Loucy (cell line): ENCODE measurements at regions not wholly inside any gene's neighbourhood (a gene's known extent, or its start where the extent isn't known, plus 50 kb on each side); places are given as distances from the start of the nearest gene placed in this dataset.

ENCODE experiments used
- H2AFZ ChIP-seq: fragments of 200-600 bp; sonication (generic); 2 replicates; pipeline ENCODE4 v1.6.0; 2016; ENCODE audit warnings: antibody characterized with exemption, mild to moderate bottlenecking, low read length, moderate library complexity
- H3F3A ChIP-seq: fragments of 200-600 bp; 2 replicates; pipeline ENCODE4 v1.6.0; 2016; ENCODE audit warnings: antibody characterized with exemption, low read depth, mild to moderate bottlenecking
- H3K27me3 ChIP-seq: fragments of 200-600 bp; sonication (generic); 2 replicates; pipeline ENCODE4 v1.6.1; 2014; ENCODE audit warnings: low read length, mild to moderate bottlenecking; ENCODE audit not compliant: insufficient read depth, poor library complexity, severe bottlenecking
- H3K36me3 ChIP-seq: fragments of 200-600 bp; sonication (generic); 2 replicates; pipeline ENCODE4 v1.6.1; 2016; ENCODE audit warnings: low read length; ENCODE audit not compliant: insufficient read depth
- H3K4me1 ChIP-seq: fragments of 200-600 bp; sonication (generic); 2 replicates; pipeline ENCODE4 v1.5.1; 2014; ENCODE audit warnings: low read length, mild to moderate bottlenecking; ENCODE audit not compliant: insufficient read depth, poor library complexity, severe bottlenecking
- H3K4me2 ChIP-seq: fragments of 200-600 bp; sonication (generic); 2 replicates; pipeline ENCODE4 v1.6.0; 2014; ENCODE audit warnings: antibody characterized with exemption, low read length, low read depth, mild to moderate bottlenecking; ENCODE audit not compliant: poor library complexity, severe bottlenecking
- H3K4me3 ChIP-seq: fragments of 200-600 bp; sonication (generic); 2 replicates; pipeline ENCODE4 v1.5.1; 2014; ENCODE audit warnings: low read length, mild to moderate bottlenecking, mixed read lengths; ENCODE audit not compliant: poor library complexity, severe bottlenecking
- H3K79me2 ChIP-seq: fragments of 200-600 bp; sonication (generic); 2 replicates; pipeline ENCODE4 v1.6.1; 2014; ENCODE audit warnings: low read length; ENCODE audit not compliant: insufficient read depth
- H3K9ac ChIP-seq: fragments of 200-600 bp; sonication (generic); 2 replicates; pipeline ENCODE4 v1.6.0; 2014; ENCODE audit warnings: mild to moderate bottlenecking, low read depth, low read length, moderate library complexity; ENCODE audit not compliant: poor library complexity, severe bottlenecking
- H3K9me2 ChIP-seq: fragments of 200-600 bp; sonication (generic); replicated peaks from 2 replicates; pipeline ENCODE4 v1.6.1; 2016; ENCODE audit warnings: low read depth, low read length, mixed read lengths
- H3K9me3 ChIP-seq: fragments of 200-600 bp; sonication (generic); 2 replicates; pipeline ENCODE4 v1.6.1; 2014; ENCODE audit warnings: mild to moderate bottlenecking, antibody characterized with exemption, low read length, low read depth; ENCODE audit not compliant: insufficient read depth
- H4K20me1 ChIP-seq: fragments of 200-600 bp; sonication (generic); 2 replicates; pipeline ENCODE4 v1.6.0; 2014; ENCODE audit warnings: antibody characterized with exemption, low read length, mild to moderate bottlenecking; ENCODE audit not compliant: insufficient read depth, poor library complexity, severe bottlenecking
- CTCF ChIP-seq: fragments of 200-600 bp; sonication (generic); conservative IDR thresholded peaks from 2 replicates; pipeline ENCODE4 v1.5.1; 2014; ENCODE audit warnings: mild to moderate bottlenecking, antibody characterized with exemption, low read length
- EZH2phosphoT487 ChIP-seq: fragments of 200-600 bp; IDR thresholded peaks from 2 replicates; pipeline ENCODE4 v1.6.1; 2018; ENCODE audit warnings: antibody characterized with exemption, mild to moderate bottlenecking, moderate library complexity, borderline replicate concordance

- Histone ChIP-seq H3K27me3 (no peaks in the 10 kb centered on the region), H3K79me2 (no peaks in the 10 kb centered on the region), H3K4me1 (no peaks in the 10 kb centered on the region), H4K20me1 (no peaks in the 10 kb centered on the region), H3K4me2 (no peak overlapping the region), H3K9ac (no peak overlapping the region), H3K36me3 (no peaks in the 10 kb centered on the region), H3F3A (no peaks in the 10 kb centered on the region), H2AFZ (no peak overlapping the region), H3K9me3 (no peaks in the 10 kb centered on the region), H3K9me2 (no peaks in the 10 kb centered on the region), H3K4me3 (no peak overlapping the region)
- TF ChIP-seq EZH2phosphoT487, result no peak
- no peak for TF ChIP-seq CTCF
These were observed 137.3 kb upstream of the CNTN3 start for GRCh38 chr3:74751775-74752174.

GRCh38 chr3:74750901-74751300, 136.4 kb upstream of the CNTN3 start:
- no peaks in the 10 kb centered on the region for H3K4me1 ChIP-seq
- H3K9me3 ChIP-seq, result no peaks in the 10 kb centered on the region
- H3K27me3 ChIP-seq, result no peaks in the 10 kb centered on the region
- no peaks in the 10 kb centered on the region for H4K20me1 ChIP-seq
- no peaks in the 10 kb centered on the region for H3F3A ChIP-seq
- H3K4me2 ChIP-seq, result no peak overlapping the region
- H3K79me2 ChIP-seq, result no peaks in the 10 kb centered on the region
- no peaks in the 10 kb centered on the region for H3K36me3 ChIP-seq
- no peak overlapping the region for H2AFZ ChIP-seq
- TF ChIP-seq CTCF (no peak), EZH2phosphoT487 (no peak)
- no peaks in the 10 kb centered on the region for H3K9me2 ChIP-seq
- H3K4me3 ChIP-seq, result no peak overlapping the region
- H3K9ac ChIP-seq, result no peak overlapping the region

GRCh38 chr3:74739242-74739641, 124.8 kb upstream of the CNTN3 start:
- Histone ChIP-seq H2AFZ (no peak overlapping the region), H3K27me3 (no peaks in the 10 kb centered on the region), H3K4me3 (no peak overlapping the region), H4K20me1 (no peaks in the 10 kb centered on the region), H3K9ac (no peak overlapping the region), H3K4me1 (no peaks in the 10 kb centered on the region), H3K79me2 (no peaks in the 10 kb centered on the region), H3F3A (no peaks in the 10 kb centered on the region), H3K9me3 (no peaks in the 10 kb centered on the region), H3K9me2 (no peaks in the 10 kb centered on the region), H3K4me2 (no peak overlapping the region), H3K36me3 (no peaks in the 10 kb centered on the region)
- no peak for TF ChIP-seq EZH2phosphoT487
- no peak for TF ChIP-seq CTCF
